Activated CD4-positive, alpha-beta T cell treated with anti-CD3 and anti-CD28 coated beads, Interleukin-2, amount 50 U/mL, for 1 hour (primary cell): ENCODE measurements at regions not wholly inside any gene's neighbourhood (a gene's known extent, or its start where the extent isn't known, plus 50 kb on each side); places are given as distances from the start of the nearest gene placed in this dataset.

ENCODE experiments used
- DNase-seq: peaks from one replicate; pipeline ENCODE4 v3.0.0-alpha.2; 2020

DNA sequence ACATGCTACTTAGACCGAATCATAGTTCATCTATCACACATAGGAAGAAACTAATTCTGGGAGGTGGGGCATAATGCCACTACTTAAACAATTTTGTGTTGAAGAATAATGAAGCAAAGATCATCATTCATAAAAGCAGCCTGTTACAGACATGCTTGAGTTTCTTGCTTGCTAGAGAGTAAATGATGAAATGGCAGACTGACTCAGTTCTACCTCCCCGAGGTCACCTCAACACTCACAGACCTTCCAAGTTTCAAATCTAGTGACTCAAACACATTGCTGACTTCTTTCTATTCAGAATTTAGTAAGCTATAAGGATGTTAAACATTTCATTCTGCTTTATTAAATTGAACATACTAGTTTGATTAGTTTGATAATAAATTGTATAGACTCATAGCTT, 636.5 kb upstream of the FRG1 start:
- DNase-seq: no peak

DNA sequence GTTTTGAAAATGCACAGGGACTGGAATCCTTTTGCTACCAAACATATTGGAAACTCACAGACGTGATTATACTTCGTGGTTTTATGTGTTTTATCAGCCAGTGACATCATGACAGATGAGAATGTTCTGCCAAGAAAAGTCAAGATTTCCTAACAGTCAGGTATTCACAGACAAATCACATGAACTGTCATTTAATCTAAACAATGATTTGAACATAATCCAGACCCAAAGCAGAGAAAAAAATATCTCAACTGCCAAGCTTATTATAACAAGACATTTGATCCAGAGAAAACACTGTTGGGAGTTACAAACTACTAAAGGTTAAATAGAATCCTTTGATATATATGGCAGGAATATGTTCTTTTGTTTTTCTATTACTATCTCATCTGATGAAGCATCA, 635.9 kb upstream of the FRG1 start:
- DNase-seq: no peak

DNA sequence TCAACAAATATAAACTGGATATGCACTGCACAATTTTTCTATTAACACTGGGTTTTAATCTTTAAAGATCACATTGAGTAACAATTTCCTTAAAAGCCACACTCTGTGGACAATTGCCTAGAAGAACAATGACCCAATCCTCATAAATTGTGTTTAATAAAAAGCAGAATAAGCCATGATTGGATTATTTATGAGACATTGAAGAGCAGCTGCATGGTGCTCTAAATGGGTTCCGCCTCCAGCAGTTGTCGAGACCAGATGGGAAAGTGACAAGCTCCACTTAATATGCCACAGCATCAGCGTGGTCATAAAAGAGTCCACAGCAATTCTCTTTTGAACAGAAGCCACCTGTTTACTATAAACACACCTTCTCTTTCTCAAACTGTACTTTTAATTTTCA, 635.2 kb upstream of the FRG1 start:
- DNase-seq: no peak

DNA sequence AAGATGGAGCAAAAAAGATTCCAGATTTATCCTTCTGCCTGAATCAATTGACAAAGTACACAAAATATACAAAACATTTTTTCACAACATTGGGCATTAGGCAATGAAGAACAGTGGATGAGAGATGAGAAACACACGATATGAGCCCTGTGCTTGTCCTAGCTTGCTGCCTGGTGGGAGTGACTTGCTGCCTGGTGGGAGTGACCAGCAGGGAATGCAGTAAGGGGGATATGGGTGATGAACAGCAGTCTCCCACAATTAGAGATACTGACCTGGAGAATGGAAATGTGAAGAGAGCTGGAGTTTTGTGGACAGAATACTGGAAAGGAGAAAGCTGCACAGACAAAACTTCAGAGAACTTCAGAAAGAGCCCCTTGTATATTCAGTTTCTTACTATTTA, 629.4 kb upstream of the FRG1 start:
- no peak for DNase-seq

DNA sequence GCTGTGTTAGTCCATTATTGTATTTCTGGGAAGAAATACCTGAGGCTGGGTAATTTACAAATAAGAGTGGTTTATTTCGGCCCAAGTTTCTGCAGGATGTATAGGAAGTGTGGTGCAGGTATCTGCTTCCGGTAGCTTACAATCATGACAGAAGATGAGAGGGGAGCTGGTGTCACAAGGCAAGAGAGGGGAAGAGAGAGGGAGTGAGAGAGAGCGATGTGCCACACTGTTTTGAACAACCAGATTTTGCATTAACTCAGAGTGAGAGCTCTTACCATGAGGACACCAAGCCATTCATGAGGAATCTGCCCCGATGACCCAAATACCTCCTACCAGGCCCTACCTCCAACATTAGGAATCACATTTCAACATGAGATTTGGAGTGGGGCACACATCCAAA, 627.6 kb upstream of the FRG1 start:
- no peak for DNase-seq

DNA sequence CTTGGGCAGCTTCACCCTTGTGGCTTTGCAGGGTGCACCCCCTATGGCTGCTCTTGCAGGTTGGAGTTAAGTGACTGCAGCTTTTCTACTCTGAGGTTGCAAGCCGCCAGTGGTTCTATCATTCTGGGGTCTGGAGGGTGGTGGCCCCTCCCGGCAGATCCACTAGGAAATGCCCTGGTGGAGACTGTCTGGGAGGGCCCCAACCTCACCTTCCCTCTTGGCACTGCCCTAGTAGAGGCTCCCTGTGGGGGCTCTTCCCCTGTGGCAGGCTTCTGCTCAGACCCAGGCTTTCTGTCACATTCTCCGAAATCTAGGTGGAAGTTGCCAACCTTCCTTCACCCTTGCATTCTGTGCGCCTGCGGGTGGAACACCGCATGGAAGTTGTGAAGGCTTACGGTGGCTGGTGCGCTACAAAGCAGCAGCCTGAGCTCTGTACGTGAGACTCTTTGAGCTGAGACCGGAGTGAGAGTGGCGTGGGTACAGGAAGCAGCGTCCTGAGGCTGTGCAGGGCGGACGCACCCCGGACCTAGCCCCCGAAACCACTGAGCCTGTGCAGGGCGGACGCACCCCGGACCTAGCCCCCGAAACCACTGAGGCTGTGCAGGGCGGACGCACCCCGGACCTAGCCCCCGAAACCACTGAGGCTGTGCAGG, 626.7 kb upstream of the FRG1 start:
- DNase-seq: no peak

DNA sequence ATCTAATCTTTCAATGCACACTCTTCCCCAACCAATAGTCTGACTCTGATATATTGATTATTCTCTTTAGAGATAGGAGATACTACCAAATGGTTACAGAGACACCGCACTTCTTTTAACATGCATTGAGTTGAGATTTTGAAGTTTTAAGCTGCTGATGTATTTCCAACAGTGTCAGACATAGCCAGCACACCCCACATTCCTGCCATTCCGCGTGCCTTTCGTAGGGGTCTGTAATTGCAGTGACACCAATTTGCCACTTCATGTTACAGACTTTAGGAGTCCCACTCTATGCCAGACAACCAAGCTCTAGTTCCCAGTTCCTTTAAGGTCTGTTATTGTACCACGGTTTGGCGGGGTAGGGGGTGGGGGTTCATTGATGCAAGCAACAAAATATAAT, 618.2 kb upstream of the FRG1 start:
- DNase-seq: no peak

DNA sequence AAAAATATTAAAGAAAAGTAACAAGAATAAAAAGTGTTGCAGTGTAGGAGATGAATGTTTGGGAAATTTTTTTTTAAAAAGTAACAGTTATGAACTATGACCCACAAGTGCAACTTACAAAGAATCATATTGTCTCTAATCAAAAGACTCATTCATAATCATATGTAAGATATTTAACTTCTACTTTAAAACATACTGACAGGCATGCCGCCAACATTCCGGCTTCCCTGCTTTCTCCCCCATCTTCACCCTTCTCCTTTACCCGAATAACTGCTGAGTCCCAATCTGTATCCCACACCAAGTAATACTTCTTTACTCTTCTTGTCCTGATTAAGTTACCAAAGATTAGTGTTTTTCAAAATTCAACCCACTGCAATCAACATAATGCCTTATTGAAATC, 598.8 kb upstream of the FRG1 start:
- DNase-seq: no peak

DNA sequence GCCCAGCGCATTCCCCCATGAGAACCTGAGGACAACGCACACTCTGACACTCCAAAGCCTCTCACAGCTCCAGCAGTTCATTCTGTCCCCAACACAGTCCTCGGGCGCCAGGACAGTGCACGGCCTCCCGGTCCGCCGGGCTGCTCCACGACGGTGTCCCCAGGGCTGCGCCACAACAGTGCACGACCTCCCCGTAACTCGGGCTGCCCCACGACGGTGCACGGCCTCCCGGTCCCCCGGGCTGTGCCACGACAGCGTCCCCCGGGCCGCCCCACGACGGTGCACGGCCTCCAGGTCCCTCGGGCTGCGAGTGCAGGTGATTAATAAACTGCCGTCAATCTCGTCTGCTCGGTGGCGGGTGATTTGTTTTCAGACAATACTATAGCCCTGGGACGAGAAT, 585.1 kb upstream of the FRG1 start:
- no peak for DNase-seq

DNA sequence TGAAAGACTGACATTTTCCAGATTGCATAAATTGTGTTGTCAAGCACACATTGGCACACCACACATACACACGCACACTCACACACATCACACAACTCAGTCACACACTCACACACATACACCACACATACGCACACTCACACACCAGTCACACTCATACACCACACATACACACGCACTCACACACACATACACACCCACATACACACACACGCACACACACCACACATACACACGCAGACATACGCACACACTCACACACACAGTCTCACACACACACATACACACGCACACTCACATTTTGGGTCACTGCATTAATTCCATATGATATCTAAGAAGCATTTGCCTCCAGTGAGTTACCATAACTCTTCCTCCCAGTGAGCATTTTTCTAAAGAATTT, 578.3 kb upstream of the FRG1 start:
- no peak for DNase-seq

DNA sequence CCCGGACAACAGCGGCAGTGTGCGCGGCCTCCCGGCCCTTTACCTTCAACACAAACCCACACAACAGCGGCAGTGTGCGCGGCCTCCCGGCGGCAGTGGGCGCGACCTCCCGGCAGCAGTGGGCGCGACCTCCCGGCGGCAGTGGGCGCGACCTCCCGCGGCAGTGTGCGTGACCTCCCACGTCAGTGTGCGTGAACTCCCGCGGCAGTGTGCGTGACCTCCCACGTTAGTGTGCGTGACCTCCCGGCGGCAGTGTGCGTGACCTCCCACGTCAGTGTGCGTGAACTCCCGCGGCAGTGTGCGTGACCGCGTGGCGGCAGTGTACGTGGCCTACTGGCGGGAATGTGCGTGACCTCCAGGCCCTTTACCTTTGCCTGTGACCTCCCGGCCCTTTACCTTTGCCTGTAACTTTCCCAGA, 576.6 kb upstream of the FRG1 start:
- DNase-seq: no peak

DNA sequence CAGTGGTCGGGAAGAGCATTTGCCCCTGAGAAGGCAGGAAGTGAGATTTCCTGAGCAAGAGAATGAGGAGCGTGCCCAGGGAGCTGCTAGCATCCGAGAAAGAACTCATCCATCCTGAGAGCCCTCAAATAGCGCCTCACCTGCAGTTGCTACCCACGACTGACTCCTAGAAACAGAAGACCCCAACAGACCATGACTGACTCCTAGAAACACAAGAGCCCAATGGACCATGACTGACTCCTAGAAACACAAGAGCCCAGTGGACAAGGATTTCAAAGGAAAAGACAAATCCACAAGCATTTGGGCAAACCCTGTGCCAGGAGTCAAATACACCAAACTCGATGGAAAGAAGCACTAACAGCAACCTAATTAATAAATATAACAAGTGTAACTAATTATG, 575.2 kb upstream of the FRG1 start:
- no peak for DNase-seq

DNA sequence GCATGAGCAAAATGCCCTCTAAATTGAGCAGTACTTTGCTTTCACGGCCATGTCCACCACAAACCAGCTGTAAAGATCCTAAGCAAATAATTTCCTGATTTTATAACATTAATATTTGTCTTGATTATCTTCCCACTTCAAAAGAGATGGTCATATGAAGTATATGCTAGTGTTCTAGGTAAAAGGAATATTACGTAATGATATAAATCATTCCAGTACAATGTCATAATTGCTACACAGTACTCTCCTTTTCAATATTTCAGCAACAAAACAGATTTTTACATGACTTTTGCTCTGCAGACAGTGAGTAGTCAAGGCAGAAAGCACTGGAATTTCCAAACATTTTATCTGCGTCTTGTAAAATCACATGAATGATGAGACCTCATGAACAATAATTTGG, 572.8 kb upstream of the FRG1 start:
- DNase-seq: no peak

DNA sequence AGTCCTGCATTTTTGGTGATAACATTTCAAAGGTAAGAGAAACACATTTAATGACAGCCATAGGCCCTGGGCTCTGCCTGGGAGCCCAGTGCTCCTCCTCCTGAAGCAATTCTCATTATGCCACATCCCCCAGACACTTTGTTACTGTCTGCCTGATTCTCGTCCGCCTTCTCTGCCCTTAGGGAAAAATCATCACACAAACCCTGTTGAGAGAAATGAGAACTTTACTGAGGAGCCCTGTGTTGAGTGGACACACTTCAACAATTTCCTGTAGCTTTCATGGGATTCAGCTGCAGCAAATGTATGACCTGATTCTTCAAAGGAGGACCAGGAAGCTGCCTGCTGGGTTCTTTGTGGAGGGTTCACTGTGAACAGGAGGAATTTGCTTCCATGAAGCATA, 566.5 kb upstream of the FRG1 start:
- no peak for DNase-seq

DNA sequence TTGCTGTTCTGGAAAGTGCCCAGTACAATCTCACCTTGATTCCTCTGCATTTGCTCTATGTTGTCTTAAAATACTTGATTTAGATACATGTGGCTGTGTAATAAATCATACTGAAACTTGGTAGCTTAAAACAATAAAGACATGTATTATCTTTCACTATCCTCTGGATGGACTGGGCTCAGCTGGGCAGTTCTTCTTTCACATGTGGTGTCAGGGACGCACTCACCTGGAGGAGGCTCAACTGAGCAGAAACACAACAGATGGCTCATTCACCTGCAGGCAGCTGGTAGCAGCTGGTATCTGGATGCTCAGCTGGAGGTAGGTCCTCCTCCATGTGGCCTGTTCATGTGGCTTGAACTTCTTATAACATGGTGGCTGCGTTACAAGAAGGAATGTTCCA, 563.8 kb upstream of the FRG1 start:
- no peak for DNase-seq

DNA sequence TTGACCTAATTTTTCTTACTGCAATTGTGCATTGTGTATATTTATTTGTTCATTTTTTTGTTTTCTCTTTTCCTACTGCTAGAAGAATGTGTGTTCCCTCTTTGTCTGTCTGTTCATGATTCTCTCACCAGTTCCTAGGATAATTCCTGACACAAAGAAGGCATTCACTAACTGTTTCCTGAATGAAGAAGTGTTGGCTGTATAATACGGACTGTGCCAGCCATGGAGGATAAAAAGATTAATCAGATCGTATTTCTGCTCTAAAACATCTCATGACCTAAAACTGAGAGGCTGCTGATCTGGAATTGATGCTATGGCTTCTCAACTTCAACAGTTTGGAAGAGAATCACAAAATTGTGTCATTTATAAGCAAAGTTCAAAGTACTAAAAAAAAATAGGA, 563.1 kb upstream of the FRG1 start:
- DNase-seq: no peak

DNA sequence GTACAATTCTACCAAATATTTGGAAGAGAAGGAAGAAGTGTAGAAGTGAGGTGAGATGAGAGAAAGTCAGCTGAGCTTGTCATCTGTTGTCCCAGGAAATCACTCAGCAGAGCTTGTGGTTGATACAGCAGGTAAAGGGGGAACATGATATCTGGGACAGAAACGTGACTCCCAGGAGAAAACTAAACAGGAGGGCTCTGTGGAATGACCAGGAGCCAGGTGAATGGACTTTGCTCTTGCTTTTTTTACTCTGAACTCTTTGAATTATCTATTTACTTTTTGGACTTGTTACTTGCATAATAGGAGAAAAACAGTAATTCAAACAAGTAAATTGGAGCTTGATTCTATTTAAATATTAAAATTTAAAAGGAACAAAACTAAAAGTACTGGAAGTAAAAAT, 555.6 kb upstream of the FRG1 start:
- DNase-seq: no peak

DNA sequence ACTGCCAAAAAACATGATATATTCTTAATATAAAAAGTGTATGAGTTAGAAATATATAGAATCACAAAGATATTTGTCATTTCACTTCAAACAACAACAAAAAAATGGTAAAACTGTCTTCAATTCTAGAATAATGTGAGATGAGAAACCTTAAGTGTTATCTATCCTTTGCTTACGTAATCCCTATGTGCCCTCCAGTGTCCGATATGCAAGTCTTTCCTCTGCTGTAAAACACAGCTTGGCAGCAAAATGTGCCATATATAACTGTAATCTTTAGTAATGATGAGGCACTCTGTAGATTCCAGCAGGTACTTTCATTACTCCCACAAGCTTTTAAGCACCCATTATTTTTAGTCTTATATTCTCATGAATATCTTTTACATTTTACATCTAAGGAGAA, 555.1 kb upstream of the FRG1 start:
- DNase-seq: no peak

DNA sequence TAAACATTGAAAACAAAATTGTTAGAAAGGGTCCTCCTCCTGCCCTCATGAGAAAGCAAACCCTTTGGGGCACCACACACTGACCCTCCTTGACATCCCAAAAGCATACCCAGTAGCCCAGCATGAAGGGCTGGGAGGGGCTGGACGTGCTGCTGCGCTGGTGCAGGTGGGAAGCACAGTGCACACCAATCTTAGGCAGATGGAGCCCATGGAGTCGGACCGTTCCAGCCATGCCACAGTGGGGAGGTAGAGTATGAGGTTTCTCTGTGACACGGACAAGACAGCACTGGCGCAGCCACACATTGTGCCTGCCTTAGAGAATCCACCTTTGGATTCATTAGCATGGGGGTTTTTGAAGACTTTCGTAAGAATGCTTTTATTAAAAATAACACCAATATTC, 544.2 kb upstream of the FRG1 start:
- DNase-seq: no peak

DNA sequence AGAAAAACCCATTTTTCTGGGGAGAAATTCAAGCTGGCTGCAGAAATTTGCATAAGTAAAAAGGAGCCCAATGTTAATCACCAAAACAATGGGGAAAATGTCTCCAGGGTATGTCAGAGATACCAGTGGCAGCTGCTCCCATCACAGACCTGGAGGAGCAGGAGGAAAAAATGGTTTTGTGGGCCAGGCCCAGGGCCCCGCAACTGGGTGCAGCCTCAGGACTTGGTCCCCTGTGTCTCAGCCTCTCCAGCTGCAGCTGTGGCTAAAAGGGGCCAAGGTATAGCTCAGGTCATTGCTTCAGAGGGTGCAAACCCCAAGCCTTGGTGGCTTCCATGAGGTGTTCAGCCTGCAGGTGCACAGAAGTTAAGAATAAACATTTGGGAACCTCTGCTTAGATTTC, 536.4 kb upstream of the FRG1 start:
- no peak for DNase-seq

DNA sequence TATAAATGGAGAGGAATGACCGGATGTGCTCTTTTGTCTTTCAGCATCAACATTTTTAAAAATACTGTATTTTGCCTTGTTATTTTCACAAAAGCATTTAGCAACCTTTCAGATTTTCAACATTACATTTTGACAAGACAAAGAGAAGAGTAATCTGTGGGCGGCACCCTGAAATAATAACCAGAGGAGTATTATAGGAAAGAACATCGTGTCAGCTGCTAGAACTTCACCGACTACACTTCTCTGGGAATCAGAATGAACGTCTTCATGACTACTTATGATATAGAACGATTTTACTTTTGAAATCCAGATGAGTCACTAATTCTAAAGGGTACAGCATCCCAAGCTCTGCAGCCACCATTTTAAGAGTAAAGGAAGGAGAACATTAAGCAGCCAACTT, 531.5 kb upstream of the FRG1 start:
- DNase-seq: no peak

DNA sequence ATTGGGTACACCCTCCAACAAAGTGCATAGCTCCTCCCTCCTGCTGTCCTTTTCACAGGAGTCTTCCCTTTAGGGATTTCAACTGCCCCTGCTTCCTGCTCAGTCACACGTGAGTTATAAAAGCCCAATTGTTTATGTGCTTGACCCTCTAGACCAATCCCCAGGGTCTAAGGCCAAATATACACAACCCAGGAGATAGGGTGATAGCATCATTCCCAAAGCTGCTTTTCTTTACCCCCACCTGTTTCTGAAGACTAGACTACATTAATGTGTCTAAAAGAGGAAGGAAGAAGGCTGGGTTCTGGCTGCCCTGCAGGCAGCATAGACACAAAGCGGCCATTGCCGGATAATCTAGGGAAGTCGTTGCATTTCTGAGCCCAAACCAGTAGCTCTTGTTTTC, 526.7 kb upstream of the FRG1 start:
- no peak for DNase-seq

DNA sequence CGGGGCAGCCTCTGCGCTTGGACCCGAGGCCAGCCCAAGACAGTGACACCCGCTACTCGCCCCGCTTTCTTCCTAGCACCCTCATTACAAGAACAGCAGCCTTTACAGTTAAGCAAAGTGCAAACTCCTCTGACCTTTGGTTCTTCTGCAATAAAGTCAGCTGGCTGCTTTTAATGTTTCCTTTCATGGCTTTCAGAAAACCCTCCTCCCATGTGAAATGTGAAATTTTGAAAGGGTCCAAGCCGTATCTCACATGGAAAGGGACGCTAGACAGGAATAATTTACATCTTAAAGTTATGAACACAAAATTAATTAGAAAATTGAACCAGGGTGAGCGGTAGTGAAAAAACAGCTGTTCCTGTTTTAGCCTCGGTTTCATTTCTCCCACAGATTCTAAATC, 520.1 kb upstream of the FRG1 start:
- DNase-seq: no peak

DNA sequence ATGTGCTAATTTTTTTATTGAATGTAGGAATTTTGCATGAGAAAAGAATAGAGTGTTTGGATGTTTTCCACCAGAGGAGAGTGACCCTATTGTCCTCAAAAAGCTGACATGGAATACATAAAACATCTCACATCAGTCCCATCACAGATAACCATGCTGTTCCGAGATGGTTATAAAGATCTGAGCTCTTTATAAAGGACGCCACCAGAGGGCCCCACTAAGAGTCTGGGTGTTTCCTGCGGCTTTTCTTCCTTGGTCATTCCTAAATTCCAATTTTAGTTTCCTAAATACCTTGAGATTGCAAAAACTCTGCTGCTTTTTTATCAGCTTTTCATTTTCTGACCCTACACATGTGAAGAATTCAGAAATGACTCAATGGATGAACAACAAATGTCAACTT, 504.5 kb upstream of the FRG1 start:
- no peak for DNase-seq

DNA sequence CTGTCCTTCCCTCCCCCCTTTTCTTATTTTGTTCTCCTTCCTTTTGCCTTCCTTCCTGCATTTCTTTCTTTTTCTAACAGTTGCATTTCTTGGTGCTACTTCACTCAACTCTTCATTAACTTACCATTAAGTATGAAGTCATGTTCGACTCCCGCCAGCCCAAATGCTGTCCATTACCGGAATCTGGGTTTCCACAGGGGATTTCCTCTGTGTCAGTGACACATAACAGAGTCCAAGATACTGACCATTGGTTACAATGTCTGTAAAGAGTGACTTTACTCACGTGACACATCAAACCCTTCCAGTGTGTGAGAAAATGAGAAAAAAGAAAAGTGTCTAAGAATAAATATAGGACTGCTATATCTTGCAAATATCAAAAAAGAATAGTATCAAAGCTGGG, 500.0 kb upstream of the FRG1 start:
- DNase-seq: no peak

DNA sequence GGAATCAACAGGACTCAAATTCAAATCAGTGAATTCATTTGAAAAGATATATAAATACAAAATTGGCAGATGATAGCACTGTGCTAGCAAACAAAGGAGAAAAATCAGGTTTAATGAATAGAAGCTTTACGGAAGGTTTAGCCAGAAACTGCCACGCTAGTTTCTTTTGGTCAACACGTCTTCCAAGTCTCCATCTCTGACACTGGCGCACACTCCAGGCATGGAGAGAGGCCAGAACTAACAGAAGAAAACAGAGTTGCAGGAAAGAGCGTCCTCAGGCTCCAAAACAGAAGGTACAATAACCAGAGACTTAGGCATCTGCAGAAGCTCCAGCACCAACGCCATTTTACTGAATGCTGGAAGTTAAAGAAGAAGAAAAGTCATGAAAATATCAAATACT, 497.3 kb upstream of the FRG1 start:
- no peak for DNase-seq
